GM18909 (cell line): ENCODE measurements at regions not wholly inside any gene's neighbourhood (a gene's known extent, or its start where the extent isn't known, plus 50 kb on each side); places are given as distances from the start of the nearest gene placed in this dataset.
"Not testable (repeated sequence)": the region's sequence is repeated elsewhere in the genome, so short reads cannot be mapped to it uniquely, and the experiment has no call there.

Source experiments
- ATAC-seq: cut with Tn5 transposase; IDR thresholded peaks from one replicate; pipeline ENCODE4 v1.9.1; 2021; ENCODE audit warnings: mild to moderate bottlenecking; ENCODE audit not compliant: unreplicated experiment, poor library complexity

DNA sequence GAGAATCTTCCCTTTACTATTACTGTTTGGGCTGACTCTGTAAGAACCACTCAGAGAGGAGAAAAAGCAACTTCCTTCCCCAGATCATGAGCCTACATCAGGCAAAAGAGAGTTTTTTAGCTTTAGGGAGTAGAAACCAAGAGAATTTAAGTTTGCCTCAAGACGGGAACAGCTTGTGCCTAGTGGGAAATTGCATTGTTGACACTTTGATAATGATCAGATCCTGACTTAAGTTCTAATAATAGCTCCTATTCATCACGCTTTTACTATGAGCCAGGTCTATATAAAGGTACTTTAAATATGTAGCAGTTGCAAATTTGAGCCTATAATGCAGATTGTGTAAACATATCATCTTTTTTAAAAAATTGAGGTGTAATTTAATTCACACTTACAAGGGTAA, 298.2 kb downstream of the MAN2A1 start:
- no peak for ATAC-seq

DNA sequence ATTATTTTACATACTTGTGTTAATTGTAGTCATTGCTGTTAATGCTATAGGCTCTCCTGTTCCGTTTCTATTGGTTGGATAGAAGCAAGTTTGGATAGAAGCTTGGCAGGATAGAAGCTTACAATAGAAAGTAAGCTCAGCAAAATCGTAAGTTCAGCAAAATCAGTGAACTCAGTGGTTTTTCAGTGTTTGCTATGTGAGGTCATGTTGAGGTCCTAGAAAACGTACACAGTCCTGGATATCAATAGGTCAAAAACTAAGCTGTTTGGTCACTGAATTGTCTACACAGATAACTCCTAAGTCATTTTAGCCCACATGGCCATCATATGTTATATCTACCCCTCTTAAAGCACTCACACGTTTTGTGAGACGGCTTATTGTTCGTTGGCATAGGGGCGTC, 299.4 kb downstream of the MAN2A1 start:
- no peak for ATAC-seq

DNA sequence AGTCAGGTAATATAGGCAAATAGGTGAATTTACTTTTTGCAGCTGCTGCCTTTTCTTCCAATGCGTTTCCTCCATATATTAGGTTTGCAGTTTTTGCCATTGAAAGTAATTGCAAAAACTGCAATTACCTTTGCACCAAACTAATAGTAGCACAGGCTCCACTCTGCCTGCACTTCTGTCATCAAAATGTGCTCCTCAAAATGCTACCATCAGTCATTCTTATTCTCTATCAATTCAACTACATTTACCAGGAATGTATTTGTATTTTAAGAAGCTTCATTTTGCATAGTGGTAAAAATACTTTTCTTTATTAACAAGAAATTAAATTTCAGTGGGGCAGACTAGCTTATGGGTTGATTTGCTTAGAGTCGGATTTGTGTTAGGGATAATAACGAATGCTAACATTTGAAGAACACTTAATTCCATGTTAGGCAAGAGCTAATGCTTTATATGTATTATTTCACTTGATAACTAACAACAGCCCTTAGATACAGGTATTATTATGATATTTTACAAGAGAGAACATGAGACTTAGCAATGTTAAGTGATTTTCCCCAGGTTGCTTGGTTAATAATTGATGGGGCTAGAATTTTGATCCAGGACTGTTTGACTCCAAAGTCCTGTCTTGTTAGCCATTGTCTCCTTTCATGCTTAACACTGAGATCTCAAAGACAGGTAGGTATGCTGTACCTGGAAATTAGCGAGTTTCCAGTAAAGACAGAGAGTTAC, 300.4 kb downstream of the MAN2A1 start:
- no peak for ATAC-seq

GRCh38 chr5:109990723-109991359, 301.1 kb downstream of the MAN2A1 start:
- ATAC-seq: no peak

DNA sequence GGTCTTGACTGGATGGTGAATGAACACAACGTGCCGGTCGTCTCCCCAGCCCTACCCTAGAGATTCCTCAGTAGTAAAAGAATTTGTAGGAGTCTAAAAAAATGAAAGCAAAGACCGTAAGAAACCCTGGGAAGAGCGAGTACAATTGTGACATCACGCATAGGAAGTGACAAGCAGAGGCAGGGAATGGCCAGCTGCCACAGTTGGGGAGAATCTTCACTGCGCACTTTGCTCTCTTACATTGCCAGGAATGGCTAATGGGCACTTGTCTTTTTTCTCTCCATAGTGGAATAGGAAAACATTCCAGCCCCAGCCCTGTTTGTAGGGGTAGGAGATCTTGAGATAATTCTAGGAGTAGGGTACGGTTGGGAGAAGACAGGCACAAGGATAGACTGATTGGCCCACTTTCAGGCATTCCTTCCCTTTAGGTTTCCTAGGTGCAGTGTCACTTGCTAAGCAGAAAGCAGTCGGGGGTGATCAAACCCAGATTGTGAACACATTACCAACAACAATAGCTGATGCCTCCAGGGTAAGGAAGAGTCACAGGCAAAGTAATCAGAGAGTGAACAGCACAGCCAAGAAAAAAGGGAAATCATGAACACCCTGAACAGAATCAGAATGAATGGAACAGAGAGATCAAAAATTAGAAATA, 302.7 kb downstream of the MAN2A1 start:
- no peak for ATAC-seq

DNA sequence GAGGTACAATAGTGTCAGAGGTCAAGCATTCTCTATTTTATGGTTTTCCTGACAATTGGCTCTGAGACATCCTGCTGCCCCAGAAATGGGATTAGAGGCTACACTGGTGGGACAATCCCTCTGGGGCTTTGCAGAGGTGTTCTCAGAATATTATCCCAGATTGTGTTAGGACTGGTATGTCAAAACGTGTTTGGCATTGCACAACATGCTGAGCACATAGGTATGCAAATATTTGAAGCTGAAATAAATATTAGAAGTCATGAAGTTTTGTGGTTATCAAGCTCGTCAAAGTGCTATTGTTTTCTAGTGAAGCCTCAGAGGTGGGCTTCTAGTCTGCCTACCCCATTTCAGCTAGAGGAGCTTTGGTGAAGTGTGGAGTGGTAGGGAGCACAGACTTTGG, 304.4 kb downstream of the MAN2A1 start:
- no peak for ATAC-seq

DNA sequence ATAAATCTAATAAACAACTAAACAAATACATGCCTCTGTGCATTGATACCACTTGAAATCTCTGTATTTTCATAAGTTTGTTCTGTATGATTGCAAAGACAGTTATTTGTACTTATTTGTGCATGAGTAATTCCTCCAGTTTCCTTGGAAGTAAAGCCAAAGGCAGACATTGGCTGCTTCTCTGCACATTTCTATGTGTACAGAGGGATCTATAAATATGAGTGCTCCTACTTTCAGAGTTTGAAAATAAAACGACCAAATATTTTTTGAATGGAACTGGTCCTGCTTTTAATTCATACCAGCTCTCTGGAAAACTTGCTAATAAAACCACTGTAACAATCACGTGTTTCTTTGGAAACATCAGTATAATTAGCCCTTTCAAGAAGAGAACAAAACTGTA, 306.5 kb downstream of the MAN2A1 start:
- no peak for ATAC-seq

- no peak for ATAC-seq
Measured at GRCh38 chr5:109997161-109997560, 307.4 kb downstream of the MAN2A1 start.

DNA sequence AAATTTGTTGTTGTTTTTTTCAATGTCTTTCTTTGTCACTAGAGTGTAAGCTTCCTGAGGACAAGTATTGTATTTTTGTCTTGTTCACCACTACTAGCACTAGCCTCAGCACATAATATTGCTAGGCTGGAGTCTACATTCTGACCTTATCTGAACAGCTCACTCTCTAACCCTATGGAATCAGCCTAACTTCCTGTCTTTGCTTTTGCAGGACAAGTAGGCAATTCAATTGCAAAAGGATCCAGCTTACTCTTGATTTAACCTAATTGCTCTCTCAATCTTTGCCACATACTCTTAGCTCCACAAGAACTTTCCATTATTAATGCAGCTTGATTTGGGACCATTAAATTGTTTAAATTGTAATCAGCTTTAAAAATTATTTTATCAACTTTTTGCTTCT, 308.5 kb downstream of the MAN2A1 start:
- no peak for ATAC-seq

- ATAC-seq: no peak
Measured at GRCh38 chr5:109998726-109999125, 309.0 kb downstream of the MAN2A1 start.

- ATAC-seq: no peak
Measured at GRCh38 chr5:110001648-110002047, 311.9 kb downstream of the MAN2A1 start.

DNA sequence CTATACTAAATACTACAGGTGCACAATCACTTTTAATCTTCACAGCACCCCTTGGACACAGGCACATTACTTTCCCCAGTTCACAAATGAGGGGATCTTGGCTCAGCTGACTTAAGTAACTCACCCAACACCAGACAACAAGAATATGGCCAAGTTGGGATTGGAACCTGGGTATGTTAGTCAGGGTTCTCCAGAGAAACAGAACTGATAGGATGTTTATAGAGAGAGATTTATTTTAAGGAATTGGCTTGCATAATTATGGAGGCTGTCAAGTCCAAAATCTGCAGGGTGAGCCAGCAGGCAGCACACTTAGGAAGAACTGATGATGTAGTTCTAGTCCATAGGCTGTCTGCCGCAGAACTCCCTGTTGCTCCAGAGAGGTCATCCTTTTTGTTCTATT, 312.9 kb downstream of the MAN2A1 start:
- ATAC-seq: no peak

DNA sequence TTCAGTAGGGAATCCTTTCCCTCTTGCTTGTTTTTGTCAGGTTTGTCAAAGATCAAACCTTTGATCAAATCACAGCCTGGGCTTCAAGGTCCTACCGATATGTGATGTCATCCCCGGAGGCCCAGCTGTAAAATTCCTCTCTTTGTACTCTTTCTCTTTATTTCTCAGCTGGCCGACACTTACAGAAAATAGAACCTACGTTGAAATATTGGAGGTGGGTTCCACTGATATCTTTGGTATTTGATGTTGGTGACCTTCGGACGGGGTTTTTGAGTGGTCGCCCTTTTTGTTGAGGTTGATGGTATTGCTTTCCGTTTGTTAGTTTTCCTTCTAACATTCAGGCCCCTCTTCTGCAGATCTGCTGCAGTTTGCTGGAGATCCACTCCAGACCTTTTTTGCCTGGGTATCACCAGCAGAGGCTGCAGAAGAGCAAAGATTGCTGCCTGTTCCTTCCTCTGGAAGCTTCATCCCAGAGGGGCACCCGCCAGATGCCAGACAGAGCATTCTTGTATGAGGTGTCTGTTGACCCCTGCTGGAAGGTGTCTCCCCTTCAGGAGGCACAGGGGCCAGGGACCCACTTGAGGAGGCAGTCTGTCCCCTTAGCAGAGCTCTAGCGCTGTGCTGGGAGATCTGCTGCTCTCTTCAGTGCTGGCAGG, 316.3 kb downstream of the MAN2A1 start:
- not testable (repeated sequence) for ATAC-seq

GRCh38 chr5:110007101-110007500, 317.4 kb downstream of the MAN2A1 start:
- no peak for ATAC-seq

DNA sequence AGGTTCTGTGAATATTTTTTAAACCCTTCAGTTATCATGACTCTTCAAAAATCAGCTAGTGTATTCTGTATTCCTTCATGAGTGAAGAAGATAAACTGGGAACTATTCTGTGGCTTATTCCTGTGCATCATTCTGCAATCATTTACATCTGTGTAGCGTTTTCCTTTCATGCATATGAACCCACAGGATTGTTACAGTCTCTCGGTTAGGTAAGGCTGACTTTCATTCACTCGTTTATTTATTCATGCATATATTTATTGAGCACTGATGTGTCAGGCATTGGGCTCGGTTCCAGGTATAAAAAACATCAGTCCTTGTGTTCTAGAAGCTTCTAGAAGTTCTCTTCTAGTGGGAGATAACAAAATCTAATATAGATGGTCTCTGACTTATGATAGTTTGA, 318.4 kb downstream of the MAN2A1 start:
- ATAC-seq: no peak

GRCh38 chr5:110012145-110012544, 322.4 kb downstream of the MAN2A1 start:
- no peak for ATAC-seq

- ATAC-seq: no peak
Measured at GRCh38 chr5:110013017-110013416, 323.3 kb downstream of the MAN2A1 start.

DNA sequence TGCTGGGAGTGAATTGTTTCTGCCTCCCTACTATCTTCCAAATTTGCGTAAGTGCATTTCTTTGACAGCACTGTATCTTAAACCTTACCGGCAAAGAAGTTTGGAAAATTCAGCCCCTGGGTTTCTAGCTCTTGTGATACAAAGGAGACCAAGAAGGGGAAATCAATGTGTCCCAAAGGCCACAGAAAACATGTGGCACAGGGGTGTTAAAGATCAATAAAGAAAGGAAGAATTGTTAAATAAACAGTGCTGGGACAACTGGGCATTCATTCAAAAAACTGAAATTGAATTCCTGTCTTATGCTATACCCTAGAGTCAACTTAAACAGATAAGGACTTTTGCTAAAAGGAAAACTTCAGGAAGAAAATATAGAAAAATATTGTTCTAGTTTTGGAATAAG, 328.1 kb downstream of the MAN2A1 start:
- ATAC-seq: no peak

- ATAC-seq: no peak
Measured at GRCh38 chr5:110018509-110018908, 328.8 kb downstream of the MAN2A1 start.

DNA sequence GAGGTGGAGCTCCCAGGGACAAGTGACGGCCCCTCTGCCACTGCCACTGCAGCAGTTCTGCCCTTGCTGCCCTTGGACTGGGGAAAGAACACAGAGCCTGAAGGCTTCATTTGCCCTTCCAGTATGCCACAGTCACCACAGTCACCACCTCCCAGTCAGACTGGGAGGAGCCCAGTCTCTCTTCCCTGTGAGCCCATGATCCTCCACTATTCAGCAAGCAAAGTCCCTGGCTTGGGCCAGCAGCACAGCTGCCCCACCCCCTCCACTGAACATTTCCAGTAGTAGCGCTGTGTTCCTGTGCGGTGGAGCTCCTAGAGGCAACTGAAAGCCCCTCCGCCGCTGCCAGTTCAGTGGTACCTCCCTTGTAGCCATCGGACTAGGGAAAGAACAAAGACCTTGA, 329.4 kb downstream of the MAN2A1 start:
- ATAC-seq: no peak

- ATAC-seq: no peak
Measured at GRCh38 chr5:110019780-110020179, 330.1 kb downstream of the MAN2A1 start.
